WTC11 (cell line): ENCODE measurements at regions not wholly inside any gene's neighbourhood (a gene's known extent, or its start where the extent isn't known, plus 50 kb on each side); places are given as distances from the start of the nearest gene placed in this dataset.

Experiments used
- ATF3 ChIP-seq: sonication (generic); formaldehyde crosslinking; conservative IDR thresholded peaks from 2 replicates; pipeline ENCODE4 v1.8.1; 2022; ENCODE audit warnings: mild to moderate bottlenecking, missing genetic modification reagents
- CTCF ChIP-seq: fragments of 200-600 bp; IDR thresholded peaks from 2 replicates; pipeline ENCODE4 v1.8.0; 2022; ENCODE audit warnings: antibody characterized with exemption
- ESRRA ChIP-seq: sonication (generic); formaldehyde crosslinking; IDR thresholded peaks from 2 replicates; pipeline ENCODE4 v1.8.1; 2022; ENCODE audit warnings: mild to moderate bottlenecking, missing genetic modification reagents, borderline replicate concordance
- FOXJ3 ChIP-seq: sonication (generic); formaldehyde crosslinking; IDR thresholded peaks from 2 replicates; pipeline ENCODE4 v1.9.0; 2021; ENCODE audit warnings: missing genetic modification reagents, mild to moderate bottlenecking, borderline replicate concordance
- FOXP4 ChIP-seq: sonication (generic); formaldehyde crosslinking; IDR thresholded peaks from 2 replicates; pipeline ENCODE4 v1.8.0; 2022; ENCODE audit warnings: mild to moderate bottlenecking, missing genetic modification reagents
- MAX ChIP-seq: sonication (generic); formaldehyde crosslinking; IDR thresholded peaks from 2 replicates; pipeline ENCODE4 v1.8.0; 2022; ENCODE audit warnings: mild to moderate bottlenecking, missing genetic modification reagents
- MYBL2 ChIP-seq: sonication (generic); formaldehyde crosslinking; IDR thresholded peaks from 2 replicates; pipeline ENCODE4 v1.8.1; 2023; ENCODE audit warnings: mild to moderate bottlenecking, moderate library complexity, missing genetic modification reagents
- NFATC4 ChIP-seq: fragments of 250-450 bp; sonication (Bioruptor Pico); IDR thresholded peaks from 2 replicates; pipeline ENCODE4 v1.9.0; 2021; ENCODE audit warnings: mild to moderate bottlenecking
- TP53 ChIP-seq: sonication (generic); formaldehyde crosslinking; IDR thresholded peaks from 2 replicates; pipeline ENCODE4 v1.8.1; 2023; ENCODE audit warnings: mild to moderate bottlenecking, missing genetic modification reagents
- ZNF532 ChIP-seq: fragments of 250-450 bp; sonication (Bioruptor Pico); IDR thresholded peaks from 2 replicates; pipeline ENCODE4 v1.9.0; 2021; ENCODE audit warnings: mild to moderate bottlenecking, borderline replicate concordance

GRCh38 chr13:22095794-22096193 lies 424.9 kb downstream of the FGF9 start:
- no peak for TF ChIP-seq ZNF532 (CRISPR knock-in tag)
- TF ChIP-seq NFATC4 (CRISPR knock-in tag) = no peak
- TF ChIP-seq MAX (CRISPR knock-in tag) = no peak
- no peak for TF ChIP-seq FOXJ3 (CRISPR knock-in tag)
- TF ChIP-seq MYBL2 = no peak
- TF ChIP-seq CTCF = no peak
- no peak for TF ChIP-seq ATF3
- no peak for TF ChIP-seq ESRRA (CRISPR knock-in tag)
- no peak for TF ChIP-seq TP53
- TF ChIP-seq FOXP4 = no peak
